PFSK-1 (cell line): ENCODE measurements at regions not wholly inside any gene's neighbourhood (a gene's known extent, or its start where the extent isn't known, plus 50 kb on each side); places are given as distances from the start of the nearest gene placed in this dataset.

Experiments
- FOXP2 ChIP-seq: optimal IDR thresholded peaks from 2 replicates; pipeline ENCODE3; 2011; ENCODE audit warnings: borderline replicate concordance, control low read depth, inconsistent platforms; ENCODE audit not compliant: insufficient read depth; ENCODE audit errors: extremely low read length, extremely low read depth
- POLR2AphosphoS5 ChIP-seq: IDR thresholded peaks from 2 replicates; pipeline ENCODE4 v1.6.1; 2012; ENCODE audit warnings: low read depth, mild to moderate bottlenecking, control low read depth, low read length, moderate library complexity
- REST ChIP-seq, 2 experiments: IDR thresholded peaks; 2 replicates each; pipeline versions ENCODE4 v1.6.1 to v1.8.0; 2011 to 2012; ENCODE audit warnings: low read depth in 2 of 2, low read length in 2 of 2, control low read depth in 1 of 2, inconsistent platforms in 1 of 2, mild to moderate bottlenecking in 1 of 2, moderate library complexity in 1 of 2; ENCODE audit not compliant: insufficient read depth in 1 of 2
- SIN3A ChIP-seq: IDR thresholded peaks from 2 replicates; pipeline ENCODE4 v1.6.1; 2012; ENCODE audit warnings: mild to moderate bottlenecking, low read length, moderate library complexity, borderline replicate concordance; ENCODE audit not compliant: insufficient read depth
- TAF1 ChIP-seq: IDR thresholded peaks from 2 replicates; pipeline ENCODE4 v1.6.1; 2012; ENCODE audit warnings: low read length, control low read depth, borderline replicate concordance; ENCODE audit not compliant: insufficient read depth

DNA sequence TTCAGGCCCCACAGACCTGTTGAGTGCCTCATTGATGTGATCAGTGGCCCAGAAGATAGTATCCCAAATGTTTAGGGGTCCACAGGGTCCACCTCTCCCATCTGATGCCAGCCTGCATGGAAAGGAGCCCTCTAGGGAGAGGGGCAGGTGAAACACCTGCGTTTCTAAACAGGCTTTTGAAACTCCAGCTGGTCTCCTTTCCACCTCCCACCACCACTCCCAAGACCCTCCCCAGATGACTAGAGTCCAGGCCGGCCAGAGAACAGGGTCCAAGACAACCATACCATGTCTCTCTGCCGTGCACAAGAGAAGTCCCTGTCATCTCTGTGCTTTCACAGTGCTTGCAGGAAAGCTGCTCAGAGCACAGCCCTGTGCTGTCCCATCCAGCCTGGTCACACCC, 105.0 kb upstream of the NANOS1 start:
- no peak for TF ChIP-seq POLR2AphosphoS5
- TF ChIP-seq FOXP2, result no peak
- no peak for TF ChIP-seq REST (IDR thresholded peaks at IDR 0.05; ENCODE audit: insufficient read depth in 1 of 2, low read depth in 2 of 2, low read length in 2 of 2)
- no peak for TF ChIP-seq SIN3A
- TF ChIP-seq TAF1, result no peak

DNA sequence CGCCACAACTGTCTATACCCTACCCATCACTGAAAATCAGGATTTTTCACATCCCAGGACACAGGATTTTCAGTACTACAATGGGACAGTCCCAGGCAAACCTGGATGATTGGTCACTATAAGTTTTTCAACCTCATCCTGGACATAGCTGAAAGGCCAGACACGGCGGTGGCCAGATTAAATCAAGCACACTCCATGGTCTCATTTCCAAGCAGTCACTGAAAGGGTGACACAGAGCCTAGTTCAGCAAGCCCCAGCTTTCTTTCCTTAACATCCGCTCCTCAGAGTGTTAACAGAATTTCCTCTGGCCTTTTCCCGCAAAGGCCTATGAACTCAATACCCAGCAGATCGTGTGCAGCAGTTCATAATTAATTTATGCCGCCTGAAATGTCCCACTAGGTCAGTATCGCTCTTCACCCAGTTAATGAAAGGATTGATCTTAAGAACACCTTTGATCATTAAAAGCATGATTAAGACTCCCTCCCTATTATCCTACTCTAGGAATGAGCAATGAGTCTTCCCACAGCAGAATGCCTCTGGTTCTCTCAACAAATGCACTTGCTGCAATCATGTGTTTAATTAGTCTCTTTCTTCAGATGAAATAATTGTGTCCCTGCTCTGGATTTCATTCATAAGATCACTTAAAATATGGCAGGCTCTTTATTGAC, 104.0 kb upstream of the NANOS1 start:
- TF ChIP-seq POLR2AphosphoS5 (no peak), REST (IDR thresholded peaks at IDR 0.05; ENCODE audit: insufficient read depth in 1 of 2, low read depth in 2 of 2, low read length in 2 of 2) (no peak), SIN3A (no peak), FOXP2 (no peak), TAF1 (no peak)

DNA sequence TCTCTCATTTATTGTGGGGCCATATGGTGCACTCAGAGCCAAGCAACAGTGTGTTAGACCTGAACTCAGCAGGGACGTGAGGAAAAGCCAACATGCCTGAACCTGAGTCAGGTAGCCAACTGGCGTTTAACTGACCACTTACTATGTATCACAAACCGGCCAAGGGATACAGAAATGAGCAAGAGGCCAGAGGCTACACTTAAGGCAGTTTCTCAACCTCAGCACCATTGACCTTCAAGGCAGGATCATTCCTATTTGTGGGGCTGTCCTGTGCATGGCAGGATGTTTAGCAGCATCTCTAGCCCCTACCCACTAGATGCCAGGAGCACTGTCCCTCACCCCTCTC, 103.5 kb upstream of the NANOS1 start:
- no peak for TF ChIP-seq SIN3A
- no peak for TF ChIP-seq TAF1
- no peak for TF ChIP-seq REST (IDR thresholded peaks at IDR 0.05; ENCODE audit: insufficient read depth in 1 of 2, low read depth in 2 of 2, low read length in 2 of 2)
- no peak for TF ChIP-seq POLR2AphosphoS5
- TF ChIP-seq FOXP2, result no peak

GRCh38 chr10:118926441-118926840, 103.1 kb upstream of the NANOS1 start:
- TF ChIP-seq SIN3A (no peak), TAF1 (no peak), FOXP2 (no peak), REST (IDR thresholded peaks at IDR 0.05; ENCODE audit: insufficient read depth in 1 of 2, low read depth in 2 of 2, low read length in 2 of 2) (no peak), POLR2AphosphoS5 (no peak)
